Endothelial cell of umbilical vein (primary cell): ENCODE measurements at regions not wholly inside any gene's neighbourhood (a gene's known extent, or its start where the extent isn't known, plus 50 kb on each side); places are given as distances from the start of the nearest gene placed in this dataset.

Experiments
- BruUV-seq: library from RNA; stranded (reverse); fragments of 400-500 nt; replicated peaks from 2 replicates; lab custom pipeline; 2021; lab: Mats Ljungman, UMichigan
- CTCF ChIA-PET: fragments of 300-600, 350-600 bp; sonication (Branson Sonifier 250); formaldehyde crosslinking; loops from one replicate; lab custom pipeline; 2021; ENCODE audit warnings: antibody characterized with exemption, inconsistent platforms; lab: Charles Lee
- POLR2A ChIA-PET: fragments of 300-600, 350-600 bp; sonication (Branson Sonifier 250); formaldehyde crosslinking; loops from one replicate; lab custom pipeline; 2021; ENCODE audit warnings: antibody characterized with exemption, inconsistent platforms; lab: Charles Lee
- DNase-seq: peaks from one replicate; pipeline ENCODE4 v3.0.0-alpha.2; 2011; ENCODE audit warnings: low read depth, low spot score
- FAIRE-seq: peaks from 2 replicates; lab custom pipeline; 2011; peaks lifted over from hg19 to GRCh38; lab: Jason Lieb, UNC
- H2AFZ ChIP-seq: 2 replicates; pipeline ENCODE4 v1.6.0; 2012; ENCODE audit warnings: low read depth, low read length, control low read depth, inconsistent platforms
- H3K27ac ChIP-seq: 2 replicates; pipeline ENCODE4 v1.5.1; 2011; ENCODE audit warnings: low read depth, mild to moderate bottlenecking, control low read depth, low read length, moderate library complexity; ENCODE audit not compliant: insufficient read depth
- H3K27me3 ChIP-seq, 2 experiments: 2 replicates each; pipeline versions ENCODE4 v1.6.0 to v1.6.1; 2011; ENCODE audit warnings: low read length in 2 of 2, mixed read lengths in 1 of 2; ENCODE audit not compliant: control insufficient read depth in 2 of 2, insufficient read depth in 2 of 2
- H3K36me3 ChIP-seq, 2 experiments: 2 replicates in 1 of 2; 3 replicates in 1 of 2; pipeline ENCODE4 v1.5.1; 2011; ENCODE audit warnings: low read length in 2 of 2, mild to moderate bottlenecking in 1 of 2, moderate library complexity in 1 of 2; ENCODE audit not compliant: control insufficient read depth in 2 of 2, insufficient read depth in 2 of 2; ENCODE audit errors: extremely low read depth in 1 of 2
- H3K4me1 ChIP-seq: 3 replicates; pipeline ENCODE4 v1.5.1; 2011; ENCODE audit warnings: mild to moderate bottlenecking, low read length; ENCODE audit not compliant: control insufficient read depth, insufficient read depth; ENCODE audit errors: extremely low read depth
- H3K4me2 ChIP-seq: 2 replicates; pipeline ENCODE4 v1.6.1; 2011; ENCODE audit warnings: low read length, control low read depth, mixed read lengths; ENCODE audit not compliant: insufficient read depth
- H3K4me3 ChIP-seq, 3 experiments: fragments of 200-600 bp in 1 of 3; sonication (generic), shearing (Covaris generic) in 1 of 3; replicated peaks in 1 of 3; 2 replicates each; pipeline ENCODE4 v1.5.1; 2011 to 2016; ENCODE audit warnings: control low read depth in 3 of 3, low read length in 3 of 3, mild to moderate bottlenecking in 2 of 3, inconsistent platforms in 1 of 3, low read depth in 1 of 3, moderate library complexity in 1 of 3; ENCODE audit not compliant: insufficient read depth in 1 of 3
- H3K79me2 ChIP-seq: 2 replicates; pipeline ENCODE4 v1.6.0; 2012; ENCODE audit warnings: low read length, inconsistent platforms; ENCODE audit not compliant: control insufficient read depth, insufficient read depth
- H3K9ac ChIP-seq: replicated peaks from 2 replicates; pipeline ENCODE3; 2011; ENCODE audit warnings: low read length, control low read depth; ENCODE audit not compliant: insufficient read depth; ENCODE audit errors: extremely low read depth
- H3K9me1 ChIP-seq: replicated peaks from 3 replicates; pipeline ENCODE4 v1.6.0; 2011; ENCODE audit warnings: mild to moderate bottlenecking, low read length; ENCODE audit not compliant: control insufficient read depth, insufficient read depth; ENCODE audit errors: extremely low read depth
- H3K9me3 ChIP-seq: replicated peaks from 2 replicates; pipeline ENCODE4 v1.5.1; 2012; ENCODE audit warnings: low read length, inconsistent platforms; ENCODE audit not compliant: control insufficient read depth, insufficient read depth
- H4K20me1 ChIP-seq: replicated peaks from 2 replicates; pipeline ENCODE3; 2011; ENCODE audit warnings: mild to moderate bottlenecking, low read length; ENCODE audit not compliant: control insufficient read depth, insufficient read depth; ENCODE audit errors: extremely low read depth
- EZH2 ChIP-seq: IDR thresholded peaks from 2 replicates; pipeline ENCODE4 v1.6.1; 2012; ENCODE audit warnings: borderline replicate concordance, low read depth, mild to moderate bottlenecking, moderate library complexity, low read length, inconsistent platforms; ENCODE audit not compliant: severe bottlenecking
- FOS ChIP-seq: IDR thresholded peaks from 2 replicates; pipeline ENCODE4 v1.6.1; 2011; ENCODE audit warnings: mild to moderate bottlenecking, low read length, moderate library complexity, borderline replicate concordance; ENCODE audit not compliant: insufficient read depth
- GATA2 ChIP-seq: IDR thresholded peaks from 2 replicates; pipeline ENCODE4 v1.7.0; 2011; ENCODE audit warnings: low read depth, mild to moderate bottlenecking, moderate library complexity, mixed read lengths, low read length; ENCODE audit not compliant: insufficient read length, insufficient read depth
- JUN ChIP-seq: IDR thresholded peaks from 2 replicates; pipeline ENCODE4 v1.6.1; 2011; ENCODE audit warnings: borderline replicate concordance, low read depth; ENCODE audit not compliant: insufficient read length, insufficient read depth
- MYC ChIP-seq: IDR thresholded peaks from one replicate; pipeline ENCODE4 v1.6.1; 2011; ENCODE audit warnings: mild to moderate bottlenecking, low read depth, low read length
- POLR2A ChIP-seq: IDR thresholded peaks from 2 replicates; pipeline ENCODE4 v1.6.1; 2012; ENCODE audit warnings: low read depth, mild to moderate bottlenecking, control low read depth, low read length
- POLR2AphosphoS5 ChIP-seq: IDR thresholded peaks from 2 replicates; pipeline ENCODE4 v1.6.1; 2012; ENCODE audit warnings: low read depth, mild to moderate bottlenecking, control low read depth, low read length, moderate library complexity; ENCODE audit not compliant: insufficient read depth
- dilution Hi-C: fragments of 300-500 bp; cut with MboI; formaldehyde crosslinking; loops from one replicate; pipeline ENCODE4 v1.15.0; 2019; ENCODE audit warnings: low sequenced_read_pairs; ENCODE audit not compliant: extremely low pct_ligation_motif_present
- intact Hi-C: fragments of 100-400 bp; cut with micrococcal nuclease; formaldehyde crosslinking; loops from one replicate; pipeline ENCODE4 v1.10.0; 2022
- TF ChIP-seq, protein P1 (sequence below), 2 donors: IDR thresholded peaks; 1 replicate in 1 of 2; 2 replicates in 1 of 2; pipeline ENCODE4 v1.5.1; 2011; ENCODE audit warnings: low read length in 2 of 2, mild to moderate bottlenecking in 2 of 2, moderate library complexity in 2 of 2, control low read depth in 1 of 2, inconsistent platforms in 1 of 2, low read depth in 1 of 2; ENCODE audit not compliant: insufficient read depth in 1 of 2; ENCODE audit errors: extremely low read depth in 1 of 2
- TF ChIP-seq, protein P2 (sequence below): IDR thresholded peaks from 2 replicates; pipeline ENCODE4 v1.6.1; 2011; ENCODE audit not compliant: insufficient read depth, insufficient read length

- Histone ChIP-seq H3K9ac (no peak overlapping the region), H3K27me3 (no peaks in the 10 kb centered on the region), H3K79me2 (no peaks in the 10 kb centered on the region), H2AFZ (no peak overlapping the region), H4K20me1 (no peaks in the 10 kb centered on the region), H3K4me2 (no peak overlapping the region), H3K4me3 (no peak overlapping the region), H3K36me3 (no peaks in the 10 kb centered on the region), H3K9me1 (no peaks in the 10 kb centered on the region), H3K9me3 (no peaks in the 10 kb centered on the region), H3K4me1 (no peaks in the 10 kb centered on the region), H3K27ac (no peak overlapping the region)
- DNase-seq: no peak
- no TSS peak for BruUV-seq
- TF ChIP-seq POLR2A (no peak), POLR2AphosphoS5 (no peak), FOS (no peak), JUN (no peak), EZH2 (no peak), MYC (no peak), GATA2 (no peak)
- TF ChIP-seq, protein P1, sequence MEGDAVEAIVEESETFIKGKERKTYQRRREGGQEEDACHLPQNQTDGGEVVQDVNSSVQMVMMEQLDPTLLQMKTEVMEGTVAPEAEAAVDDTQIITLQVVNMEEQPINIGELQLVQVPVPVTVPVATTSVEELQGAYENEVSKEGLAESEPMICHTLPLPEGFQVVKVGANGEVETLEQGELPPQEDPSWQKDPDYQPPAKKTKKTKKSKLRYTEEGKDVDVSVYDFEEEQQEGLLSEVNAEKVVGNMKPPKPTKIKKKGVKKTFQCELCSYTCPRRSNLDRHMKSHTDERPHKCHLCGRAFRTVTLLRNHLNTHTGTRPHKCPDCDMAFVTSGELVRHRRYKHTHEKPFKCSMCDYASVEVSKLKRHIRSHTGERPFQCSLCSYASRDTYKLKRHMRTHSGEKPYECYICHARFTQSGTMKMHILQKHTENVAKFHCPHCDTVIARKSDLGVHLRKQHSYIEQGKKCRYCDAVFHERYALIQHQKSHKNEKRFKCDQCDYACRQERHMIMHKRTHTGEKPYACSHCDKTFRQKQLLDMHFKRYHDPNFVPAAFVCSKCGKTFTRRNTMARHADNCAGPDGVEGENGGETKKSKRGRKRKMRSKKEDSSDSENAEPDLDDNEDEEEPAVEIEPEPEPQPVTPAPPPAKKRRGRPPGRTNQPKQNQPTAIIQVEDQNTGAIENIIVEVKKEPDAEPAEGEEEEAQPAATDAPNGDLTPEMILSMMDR (IDR thresholded peaks at IDR 0.05; ENCODE audit: extremely low read depth in 1 of 2, insufficient read depth in 1 of 2, low read depth in 1 of 2, low read length in 2 of 2): no peak
- TF ChIP-seq, protein P2, sequence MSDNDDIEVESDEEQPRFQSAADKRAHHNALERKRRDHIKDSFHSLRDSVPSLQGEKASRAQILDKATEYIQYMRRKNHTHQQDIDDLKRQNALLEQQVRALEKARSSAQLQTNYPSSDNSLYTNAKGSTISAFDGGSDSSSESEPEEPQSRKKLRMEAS: no peak
- dilution Hi-C loops: no loop called here
- CTCF ChIA-PET: no interaction called here
- FAIRE-seq: no peak
- POLR2A ChIA-PET: no interaction called here
- intact Hi-C loops: no loop called here
Measured at GRCh38 chr18:60319129-60319528, 53.4 kb downstream of the MC4R start.
